K562 (cell line): ENCODE measurements at regions not wholly inside any gene's neighbourhood (a gene's known extent, or its start where the extent isn't known, plus 50 kb on each side); places are given as distances from the start of the nearest gene placed in this dataset.

Experiments
- ATAC-seq: fragments of 200-7000 bp; cut with Tn5 transposase; 3 replicates; pipeline ENCODE4 v1.9.1; 2020; ENCODE audit warnings: moderate library complexity
- BruUV-seq: library from RNA; stranded (reverse); fragments of 400-500 nt; replicated peaks from 2 replicates; lab custom pipeline; 2021; lab: Mats Ljungman, UMichigan
- CTCF ChIA-PET: fragments of 300-600 bp; formaldehyde crosslinking; extraction: SDS; loops from one replicate; lab custom pipeline; 2021; ENCODE audit warnings: low intra/inter-chr PET ratio; lab: Yijun Ruan, JAX
- POLR2A ChIA-PET: fragments of 300-600, 350-650 bp; sonication (Branson Sonifier 250); formaldehyde crosslinking; extraction: SDS; loops from one replicate; lab custom pipeline; 2021; ENCODE audit warnings: antibody characterized with exemption, inconsistent platforms; lab: Yijun Ruan, JAX
- DNase-seq, 4 experiments: peaks; one replicate each; pipeline versions ENCODE4 v3.0.0 to v3.0.0-alpha.2; 2011 to 2018; ENCODE audit warnings: low spot score in 3 of 4, mixed read lengths in 3 of 4; ENCODE audit errors: extremely low read depth in 1 of 4
- FAIRE-seq: peaks from 2 replicates; lab custom pipeline; 2011; peaks lifted over from hg19 to GRCh38; lab: Jason Lieb, UNC
- H2AFZ ChIP-seq: 2 replicates; pipeline ENCODE4 v1.6.0; 2011; ENCODE audit warnings: low read depth, low read length, control low read depth, inconsistent platforms
- H3K27ac ChIP-seq: fragments of 200-600 bp; 3 replicates; pipeline ENCODE4 v1.8.0; 2011; ENCODE audit warnings: low read depth, mild to moderate bottlenecking, control low read depth, inconsistent platforms, low read length, moderate library complexity, mixed read lengths; ENCODE audit errors: extremely low read depth
- H3K27me3 ChIP-seq, 2 experiments: fragments of 300-600 bp in 1 of 2; 2 replicates in 1 of 2; 3 replicates in 1 of 2; pipeline versions ENCODE4 v1.6.0 to v1.8.0; 2011; ENCODE audit warnings: inconsistent platforms in 2 of 2, low read length in 2 of 2, mild to moderate bottlenecking in 1 of 2, mixed read lengths in 1 of 2, moderate library complexity in 1 of 2; ENCODE audit not compliant: control insufficient read depth in 2 of 2, insufficient read depth in 2 of 2
- H3K36me3 ChIP-seq: fragments of 300-600 bp; 3 replicates; pipeline ENCODE4 v1.8.0; 2011; ENCODE audit warnings: mild to moderate bottlenecking, low read length, inconsistent platforms; ENCODE audit not compliant: control insufficient read depth, insufficient read depth
- H3K4me1 ChIP-seq, 2 experiments: fragments of 200-600 bp in 1 of 2; replicated peaks in 1 of 2; 2 replicates in 1 of 2; 3 replicates in 1 of 2; pipeline versions ENCODE4 v1.5.1 to v1.8.0; 2011; ENCODE audit warnings: inconsistent platforms in 2 of 2, low read length in 2 of 2, mild to moderate bottlenecking in 1 of 2, mixed read lengths in 1 of 2, moderate library complexity in 1 of 2; ENCODE audit not compliant: control insufficient read depth in 2 of 2, insufficient read depth in 2 of 2
- H3K4me2 ChIP-seq: 2 replicates; pipeline ENCODE4 v1.6.1; 2011; ENCODE audit warnings: low read length, control low read depth, inconsistent platforms, mixed read lengths; ENCODE audit not compliant: insufficient read depth
- H3K4me3 ChIP-seq: fragments of 200-600 bp; sonication (generic), shearing (Covaris generic); 2 replicates; pipeline ENCODE4 v1.5.1; 2016; ENCODE audit warnings: control low read depth, inconsistent platforms
- H3K79me2 ChIP-seq: fragments of 200-600 bp; 3 replicates; pipeline ENCODE4 v1.8.0; 2011; ENCODE audit warnings: low read length, inconsistent platforms; ENCODE audit not compliant: control insufficient read depth, insufficient read depth
- H3K9ac ChIP-seq, 2 experiments: 2 replicates each; pipeline versions ENCODE4 v1.6.0 to v1.6.1; 2011; ENCODE audit warnings: low read depth in 2 of 2, low read length in 2 of 2, control low read depth in 1 of 2, inconsistent platforms in 1 of 2, mild to moderate bottlenecking in 1 of 2, mixed read lengths in 1 of 2; ENCODE audit not compliant: insufficient read depth in 1 of 2
- H3K9me1 ChIP-seq: one replicate; pipeline ENCODE4 v1.6.0; 2011; ENCODE audit warnings: inconsistent platforms, mild to moderate bottlenecking, low read length, moderate library complexity; ENCODE audit not compliant: control insufficient read depth, insufficient read depth
- H3K9me3 ChIP-seq: replicated peaks from 2 replicates; pipeline ENCODE4 v1.5.1; 2011; ENCODE audit warnings: low read depth, low read length, inconsistent platforms; ENCODE audit not compliant: control insufficient read depth, insufficient read depth
- H4K20me1 ChIP-seq: replicated peaks from 2 replicates; pipeline ENCODE4 v1.6.1; 2011; ENCODE audit warnings: low read length, inconsistent platforms, mixed read lengths; ENCODE audit not compliant: control insufficient read depth, insufficient read depth
- ADNP ChIP-seq: fragments of 200-800 bp; sonication (Bioruptor generic); IDR thresholded peaks from 2 replicates; pipeline ENCODE4 v1.6.1; 2016; ENCODE audit warnings: missing genetic modification characterization, missing compliant biosample characterization
- ARID1B ChIP-seq: fragments of 450-650 bp; IDR thresholded peaks from 2 replicates; pipeline ENCODE4 v1.6.1; 2016; ENCODE audit warnings: antibody characterized with exemption, mild to moderate bottlenecking, inconsistent platforms
- CBFA2T2 ChIP-seq: fragments of 450-650 bp; conservative IDR thresholded peaks from 2 replicates; pipeline ENCODE4 v1.6.1; 2017; ENCODE audit warnings: mild to moderate bottlenecking
- CBFA2T3 ChIP-seq: fragments of 450-650 bp; IDR thresholded peaks from 2 replicates; pipeline ENCODE4 v1.6.1; 2017
- CBX3 ChIP-seq, 2 experiments: IDR thresholded peaks; 1 replicate in 1 of 2; 2 replicates in 1 of 2; pipeline ENCODE4 v1.6.1; 2012; ENCODE audit warnings: inconsistent platforms in 2 of 2, low read length in 2 of 2, borderline replicate concordance in 1 of 2, control low read depth in 1 of 2
- CC2D1A ChIP-seq: fragments of 450-650 bp; IDR thresholded peaks from 2 replicates; pipeline ENCODE4 v1.6.1; 2017; ENCODE audit warnings: mild to moderate bottlenecking
- DPF2 ChIP-seq: fragments of 450-650 bp; IDR thresholded peaks from 2 replicates; pipeline ENCODE4 v1.6.1; 2016
- EP300 ChIP-seq: IDR thresholded peaks from 2 replicates; pipeline ENCODE4 v1.6.1; 2012; ENCODE audit warnings: low read length, improper control_type of control experiment
- FIP1L1 ChIP-seq: fragments of 200-400 bp; formaldehyde crosslinking; IDR thresholded peaks from 2 replicates; pipeline ENCODE4 v1.6.1; 2018; ENCODE audit warnings: mild to moderate bottlenecking, low read depth, low read length; ENCODE audit not compliant: poor library complexity, severe bottlenecking
- GATA2 ChIP-seq: sonication (generic); formaldehyde crosslinking; IDR thresholded peaks from 2 replicates; pipeline ENCODE4 v1.4.0; 2020; ENCODE audit warnings: mild to moderate bottlenecking, missing genetic modification reagents
- KDM2B ChIP-seq: fragments of 250-450 bp; sonication (Bioruptor Pico); IDR thresholded peaks from 2 replicates; pipeline ENCODE4 v1.8.0; 2021; ENCODE audit warnings: mild to moderate bottlenecking, moderate library complexity
- KLF10 ChIP-seq: fragments of 250-450 bp; sonication (Bioruptor Pico); IDR thresholded peaks from 2 replicates; pipeline ENCODE4 v1.6.1; 2021; ENCODE audit warnings: matching md5 sums
- MED1 ChIP-seq: sonication (generic); formaldehyde crosslinking; IDR thresholded peaks from 2 replicates; pipeline ENCODE4 v1.8.1; 2023; ENCODE audit warnings: missing genetic modification reagents, borderline replicate concordance
- MTA2 ChIP-seq: fragments of 450-650 bp; IDR thresholded peaks from 2 replicates; pipeline ENCODE4 v1.6.1; 2016; ENCODE audit warnings: low read depth
- NCOR1 ChIP-seq: fragments of 450-650 bp; IDR thresholded peaks from 2 replicates; pipeline ENCODE4 v1.6.1; 2016; ENCODE audit warnings: mild to moderate bottlenecking, moderate library complexity
- NFIC ChIP-seq: fragments of 450-650 bp; IDR thresholded peaks from 2 replicates; pipeline ENCODE4 v1.6.1; 2017; ENCODE audit warnings: mild to moderate bottlenecking, inconsistent platforms
- POLR3A ChIP-seq: IDR thresholded peaks from 2 replicates; pipeline ENCODE4 v1.6.1; 2011; ENCODE audit warnings: borderline replicate concordance, mild to moderate bottlenecking, moderate library complexity; ENCODE audit not compliant: insufficient read length, insufficient read depth; ENCODE audit errors: extremely low read depth
- RBM15 ChIP-seq: fragments of 200-400 bp; formaldehyde crosslinking; IDR thresholded peaks from 2 replicates; pipeline ENCODE4 v1.6.1; 2018; ENCODE audit warnings: mild to moderate bottlenecking, low read length, moderate library complexity; ENCODE audit not compliant: insufficient read depth
- SMARCA4 ChIP-seq: fragments of 450-650 bp; IDR thresholded peaks from 2 replicates; pipeline ENCODE4 v1.6.1; 2016
- SMARCE1 ChIP-seq: fragments of 450-650 bp; IDR thresholded peaks from 2 replicates; pipeline ENCODE4 v1.7.1; 2016; ENCODE audit warnings: mild to moderate bottlenecking
- SOX6 ChIP-seq: fragments of 450-650 bp; IDR thresholded peaks from 2 replicates; pipeline ENCODE4 v1.6.1; 2014; ENCODE audit warnings: mild to moderate bottlenecking
- TAL1 ChIP-seq: fragments of 450-650 bp; IDR thresholded peaks from 2 replicates; pipeline ENCODE4 v1.6.1; 2016; ENCODE audit warnings: mild to moderate bottlenecking
- TCF3 ChIP-seq: sonication (generic); formaldehyde crosslinking; IDR thresholded peaks from 2 replicates; pipeline ENCODE4 v1.4.0; 2020; ENCODE audit warnings: mild to moderate bottlenecking, missing genetic modification reagents
- TEAD4 ChIP-seq, 2 experiments: sonication (generic) in 1 of 2; formaldehyde crosslinking in 1 of 2; IDR thresholded peaks; 2 replicates each; pipeline versions ENCODE4 v1.6.1 to v1.8.0; 2012 to 2022; ENCODE audit warnings: borderline replicate concordance in 1 of 2, inconsistent platforms in 1 of 2, low read length in 1 of 2, mild to moderate bottlenecking in 1 of 2, missing genetic modification reagents in 1 of 2
- TFAM ChIP-seq: fragments of 250-450 bp; sonication (Bioruptor Pico); conservative IDR thresholded peaks from 2 replicates; pipeline ENCODE4 v1.5.0; 2021; ENCODE audit warnings: mild to moderate bottlenecking, moderate library complexity
- XRCC4 ChIP-seq: IDR thresholded peaks from one replicate; pipeline ENCODE4 v1.6.1; 2011; ENCODE audit not compliant: insufficient read depth, insufficient read length; ENCODE audit errors: extremely low read depth
- ZBTB17 ChIP-seq: fragments of 450-650 bp; formaldehyde crosslinking; IDR thresholded peaks from 2 replicates; pipeline ENCODE4 v1.4.0; 2020; ENCODE audit warnings: mild to moderate bottlenecking
- ZZZ3 ChIP-seq: fragments of 450-650 bp; IDR thresholded peaks from 2 replicates; pipeline ENCODE4 v1.6.1; 2016; ENCODE audit warnings: antibody characterized with exemption, mild to moderate bottlenecking, moderate library complexity
- WGBS: fragments of 100-300 bp; shearing (Covaris generic); methylation state at CpG from one replicate; pipeline ENCODE4 v1.1.6; 2016; ENCODE audit warnings: low coverage, mixed read lengths; ENCODE audit not compliant: insufficient coverage; ENCODE audit errors: missing lambda C conversion rate; 5-methylcytosine and 5-hydroxymethylcytosine counted together
- in situ Hi-C: fragments of 300-500 bp; cut with MboI; formaldehyde crosslinking; loops from 4 replicates; pipeline ENCODE4 v1.15.0; 2018; ENCODE audit warnings: inconsistent platforms, mixed read lengths
- intact Hi-C: fragments of 100-400 bp; cut with micrococcal nuclease; formaldehyde crosslinking; loops from 2 replicates; pipeline ENCODE4 v1.14.2; 2022

- CTCF ChIA-PET = no interaction called here
- no peak for FAIRE-seq
- POLR2A ChIA-PET = no interaction called here
- TF ChIP-seq SMARCE1 = 0 out of 2 replicates have a peak, but pooled peaks have one; percentile 27
- no peak for TF ChIP-seq KLF10 (CRISPR knock-in tag)
- peak; percentile 61; the same call in 1 of the 2 replicates for TF ChIP-seq CBFA2T2
- TF ChIP-seq TCF3 (CRISPR knock-in tag) = peak; percentile 57
- TF ChIP-seq CBX3 (IDR thresholded peaks at IDR 0.05; ENCODE audit: borderline replicate concordance in 1 of 2, low read length in 2 of 2) = no peak
- TF ChIP-seq GATA2 (CRISPR knock-in tag) = 0 out of 2 replicates have a peak, but pooled peaks have one; percentile 13
- TF ChIP-seq DPF2 = peak; percentile 40; the same call in 1 of the 2 replicates
- peak; percentile 60; the same call in 1 of the 2 replicates for TF ChIP-seq TEAD4 (IDR thresholded peaks at IDR 0.05; ENCODE audit: low read length)
- no peak for TF ChIP-seq TEAD4 (CRISPR knock-in tag; IDR thresholded peaks at IDR 0.05; ENCODE audit: borderline replicate concordance)
- TF ChIP-seq CBFA2T3 = peak; percentile 72
- peak; percentile 61 for TF ChIP-seq SMARCA4
- no peak for TF ChIP-seq CC2D1A
- no peak for TF ChIP-seq NFIC
- peak; percentile 79 for TF ChIP-seq TAL1
- TF ChIP-seq ADNP (tag) = no peak
- TF ChIP-seq RBM15 = no peak
- TF ChIP-seq MTA2 = 0 out of 2 replicates have a peak, but pooled peaks have one; percentile 20
- no peak for TF ChIP-seq MED1 (CRISPR knock-in tag)
- no peak for TF ChIP-seq KDM2B (CRISPR knock-in tag)
- peak; percentile 76 for TF ChIP-seq ARID1B
- TF ChIP-seq EP300 = 0 out of 2 replicates have a peak, but pooled peaks have one; percentile 12
- no peak for TF ChIP-seq POLR3A
- TF ChIP-seq TFAM (CRISPR knock-in tag) = no peak
- TF ChIP-seq NCOR1 = peak; percentile 51; the same call in 1 of the 2 replicates
- no peak for TF ChIP-seq XRCC4
- TF ChIP-seq SOX6 = peak; percentile 72
- no peak for TF ChIP-seq FIP1L1
- TF ChIP-seq ZZZ3 = no peak
- no peak for TF ChIP-seq ZBTB17 (CRISPR knock-in tag)
These were observed 203.6 kb downstream of the SH2D4B start for GRCh38 chr10:80741278-80741677.

More at GRCh38 chr10:80741278-80741677, 203.6 kb downstream of the SH2D4B start:
- in situ Hi-C loops = no loop called here
- ATAC-seq = peak; percentile 42
- Histone ChIP-seq H3K9ac (no peak overlapping the region), H3K27me3 (no peaks in the 10 kb centered on the region), H3K9me1 (no peaks in the 10 kb centered on the region), H3K4me1 (peaks cover 11 to 28% of the 10 kb centered on the region in 2 experiments), H3K4me3 (no peak overlapping the region), H3K79me2 (no peaks in the 10 kb centered on the region), H2AFZ (no peak overlapping the region), H3K9me3 (no peaks in the 10 kb centered on the region), H3K4me2 (no peak overlapping the region), H3K36me3 (no peaks in the 10 kb centered on the region), H3K27ac (no peak overlapping the region), H4K20me1 (no peaks in the 10 kb centered on the region)
- intact Hi-C loops = loop anchor here (2.0 kb wide), 1 partner anchor 32 kb away; no protein-coding TSS in a partner anchor
- DNase-seq = peak in 1 of 4 experiments; percentile 28
- BruUV-seq = no TSS peak
- 7% methylated on average over 2 of the region's 2 CpGs for WGBS
